Esophagus muscularis mucosa (tissue), 4 donors: ENCODE measurements at regions not wholly inside any gene's neighbourhood (a gene's known extent, or its start where the extent isn't known, plus 50 kb on each side); places are given as distances from the start of the nearest gene placed in this dataset.

Experiments
- DNase-seq: peaks from one replicate; pipeline ENCODE4 v3.0.0-alpha.2; 2017; ENCODE audit errors: extremely low spot score
- H3K27ac ChIP-seq, 4 donors: fragments of 200-600 bp; sonication (generic); replicated peaks in 1 of 4; 1 replicate in 3 of 4; 2 replicates in 1 of 4; pipeline ENCODE4 v1.5.1; 2016 to 2019; ENCODE audit warnings: mild to moderate bottlenecking in 1 of 4
- H3K27me3 ChIP-seq, 4 donors: fragments of 200-600 bp; sonication (generic); one replicate each; pipeline versions ENCODE4 v1.5.1 to v1.6.0; 2016 to 2019
- H3K36me3 ChIP-seq, 4 donors: fragments of 200-600 bp; sonication (generic); one replicate each; pipeline ENCODE4 v1.5.1; 2016 to 2019
- H3K4me1 ChIP-seq, 4 donors: fragments of 200-600 bp; sonication (generic); one replicate each; pipeline ENCODE4 v1.5.1; 2016 to 2019
- H3K4me3 ChIP-seq, 4 donors: fragments of 200-600 bp; sonication (generic); 1 replicate in 2 of 4; 2 replicates in 2 of 4; pipeline ENCODE4 v1.5.1; 2016 to 2019; ENCODE audit warnings: mild to moderate bottlenecking in 4 of 4, moderate library complexity in 1 of 4
- H3K9me3 ChIP-seq, 4 donors: fragments of 200-600 bp; sonication (generic); 1 replicate in 3 of 4; 2 replicates in 1 of 4; pipeline ENCODE4 v1.5.1; 2016 to 2019
- EP300 ChIP-seq: sonication (generic); formaldehyde crosslinking; IDR thresholded peaks from one replicate; pipeline ENCODE4 v1.6.1; 2017; ENCODE audit warnings: antibody characterized with exemption
- POLR2A ChIP-seq: fragments of 450-650 bp; IDR thresholded peaks from one replicate; pipeline ENCODE4 v1.6.1; 2017; ENCODE audit warnings: antibody characterized with exemption, moderate library complexity, mild to moderate bottlenecking, low read depth
- POLR2AphosphoS5 ChIP-seq, 2 donors: sonication (generic); formaldehyde crosslinking; IDR thresholded peaks; one replicate each; pipeline ENCODE4 v1.6.1; 2017; ENCODE audit warnings: antibody characterized with exemption in 2 of 2
- WGBS: methylation state at CpG from one replicate; pipeline ENCODE4 v1.1.5; 2018; 5-methylcytosine and 5-hydroxymethylcytosine counted together
- intact Hi-C: fragments of 100-400 bp; cut with DNase I; formaldehyde crosslinking; loops from one replicate; pipeline ENCODE4 v1.15.1; 2023
- TF ChIP-seq, protein P1 (sequence below), 3 experiments: fragments of 200-600 bp in 2 of 3; fragments of 450-650 bp in 1 of 3; sonication (generic) in 2 of 3; IDR thresholded peaks; one replicate each; pipeline ENCODE4 v1.5.1; 2017 to 2019; ENCODE audit warnings: antibody characterized with exemption in 3 of 3, mild to moderate bottlenecking in 2 of 3, moderate library complexity in 1 of 3

DNA sequence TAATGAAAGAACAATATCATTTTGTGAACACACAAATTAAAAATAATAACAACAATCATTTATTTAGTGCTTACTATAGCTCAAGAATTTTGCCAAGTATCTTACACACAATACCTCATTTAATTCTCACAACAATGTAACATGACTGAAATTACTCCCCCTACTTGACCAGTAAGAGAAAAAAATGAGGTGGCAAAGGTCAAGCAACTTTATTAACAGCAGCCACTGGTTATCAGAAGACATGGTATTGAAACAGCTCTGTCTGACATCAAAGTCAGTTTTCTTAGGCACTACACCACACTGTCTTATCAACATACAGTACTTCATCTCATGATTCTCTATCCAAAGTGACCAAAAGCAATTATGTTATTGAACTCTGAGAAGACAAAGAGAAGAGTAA is 389.4 kb downstream of the ZEB2 start:
- TF ChIP-seq POLR2A: no peak
- TF ChIP-seq, protein P1, sequence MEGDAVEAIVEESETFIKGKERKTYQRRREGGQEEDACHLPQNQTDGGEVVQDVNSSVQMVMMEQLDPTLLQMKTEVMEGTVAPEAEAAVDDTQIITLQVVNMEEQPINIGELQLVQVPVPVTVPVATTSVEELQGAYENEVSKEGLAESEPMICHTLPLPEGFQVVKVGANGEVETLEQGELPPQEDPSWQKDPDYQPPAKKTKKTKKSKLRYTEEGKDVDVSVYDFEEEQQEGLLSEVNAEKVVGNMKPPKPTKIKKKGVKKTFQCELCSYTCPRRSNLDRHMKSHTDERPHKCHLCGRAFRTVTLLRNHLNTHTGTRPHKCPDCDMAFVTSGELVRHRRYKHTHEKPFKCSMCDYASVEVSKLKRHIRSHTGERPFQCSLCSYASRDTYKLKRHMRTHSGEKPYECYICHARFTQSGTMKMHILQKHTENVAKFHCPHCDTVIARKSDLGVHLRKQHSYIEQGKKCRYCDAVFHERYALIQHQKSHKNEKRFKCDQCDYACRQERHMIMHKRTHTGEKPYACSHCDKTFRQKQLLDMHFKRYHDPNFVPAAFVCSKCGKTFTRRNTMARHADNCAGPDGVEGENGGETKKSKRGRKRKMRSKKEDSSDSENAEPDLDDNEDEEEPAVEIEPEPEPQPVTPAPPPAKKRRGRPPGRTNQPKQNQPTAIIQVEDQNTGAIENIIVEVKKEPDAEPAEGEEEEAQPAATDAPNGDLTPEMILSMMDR (IDR thresholded peaks at IDR 0.05): no peak
- no peak for TF ChIP-seq POLR2AphosphoS5 (IDR thresholded peaks at IDR 0.05)
- TF ChIP-seq EP300: no peak
- Histone ChIP-seq H3K27me3 (no peaks in the 10 kb centered on the region), H3K4me1 (no peaks in the 10 kb centered on the region), H3K27ac (no peak overlapping the region), H3K9me3 (no peaks in the 10 kb centered on the region), H3K36me3 (no peaks in the 10 kb centered on the region), H3K4me3 (no peak overlapping the region)
- no peak for DNase-seq
- intact Hi-C loops: no loop called here

DNA sequence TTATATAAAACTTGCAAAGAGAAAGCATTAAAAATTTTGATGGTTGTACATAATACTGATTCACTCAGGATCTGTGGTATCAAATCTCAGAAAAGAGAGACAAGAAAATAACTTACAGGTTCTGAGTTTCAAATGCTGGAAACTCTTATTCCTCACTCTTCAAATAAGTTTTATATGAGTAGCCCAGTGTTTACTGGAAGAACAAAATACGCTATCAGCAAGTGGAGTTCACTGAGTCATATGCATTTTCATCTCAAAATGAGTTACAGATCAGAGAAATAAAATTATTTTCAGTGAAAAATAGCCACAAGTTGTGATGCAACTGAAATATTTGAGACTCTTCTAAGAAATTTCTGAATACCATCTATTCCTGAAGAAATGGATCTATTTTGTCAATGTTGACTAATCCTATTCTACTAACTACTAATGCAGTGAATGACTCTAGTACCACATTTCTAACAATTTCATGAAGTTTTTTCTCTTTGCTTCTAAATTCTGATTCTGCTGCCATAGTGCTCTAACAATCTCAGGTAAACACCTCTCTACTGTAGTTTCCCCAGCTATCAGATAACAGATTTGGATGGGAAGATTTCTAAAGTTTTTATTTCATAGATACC is 391.7 kb downstream of the ZEB2 start:
- no peaks in the 10 kb centered on the region for H3K27me3 ChIP-seq
- H3K4me3 ChIP-seq: no peak overlapping the region
- WGBS: 93% methylated on average over 1 of the region's 1 CpG
- no peak for DNase-seq
- TF ChIP-seq POLR2AphosphoS5 (IDR thresholded peaks at IDR 0.05): no peak
- no peak for TF ChIP-seq EP300
- TF ChIP-seq, protein P1 (IDR thresholded peaks at IDR 0.05): no peak
- no peak for TF ChIP-seq POLR2A
- H3K27ac ChIP-seq: no peak overlapping the region
- H3K36me3 ChIP-seq: no peaks in the 10 kb centered on the region
- H3K9me3 ChIP-seq: no peaks in the 10 kb centered on the region
- H3K4me1 ChIP-seq: no peaks in the 10 kb centered on the region
- intact Hi-C loops: no loop called here

DNA sequence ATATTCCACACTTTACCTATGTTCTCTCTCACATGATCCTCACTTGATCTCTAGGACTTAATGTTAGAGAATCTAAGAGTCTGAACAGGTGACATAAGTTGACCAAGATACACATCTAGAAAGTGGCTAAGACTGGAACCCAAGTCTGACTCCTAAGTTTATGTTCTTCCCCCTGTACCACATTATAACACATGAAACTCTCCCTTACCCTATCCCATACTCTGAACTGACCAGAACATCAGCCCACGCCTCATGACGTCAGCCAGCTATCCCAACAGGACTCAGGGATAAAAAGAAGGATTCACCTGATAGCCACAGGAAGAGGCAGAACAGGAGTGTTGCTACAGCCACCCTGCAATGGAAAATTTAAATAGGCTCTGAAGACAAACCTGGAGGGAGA is 392.2 kb downstream of the ZEB2 start:
- no peak overlapping the region for H3K27ac ChIP-seq
- DNase-seq: no peak
- TF ChIP-seq EP300 (no peak), POLR2A (no peak), POLR2AphosphoS5 (IDR thresholded peaks at IDR 0.05) (no peak)
- TF ChIP-seq, protein P1 (IDR thresholded peaks at IDR 0.05): no peak
- H3K4me3 ChIP-seq: no peak overlapping the region
- H3K4me1 ChIP-seq: no peaks in the 10 kb centered on the region
- whole genome bisulfite sequencing: 97% methylated on average over 2 of the region's 2 CpGs
- H3K9me3 ChIP-seq: no peaks in the 10 kb centered on the region
- intact Hi-C loops: no loop called here
- H3K36me3 ChIP-seq: no peaks in the 10 kb centered on the region
- no peaks in the 10 kb centered on the region for H3K27me3 ChIP-seq

DNA sequence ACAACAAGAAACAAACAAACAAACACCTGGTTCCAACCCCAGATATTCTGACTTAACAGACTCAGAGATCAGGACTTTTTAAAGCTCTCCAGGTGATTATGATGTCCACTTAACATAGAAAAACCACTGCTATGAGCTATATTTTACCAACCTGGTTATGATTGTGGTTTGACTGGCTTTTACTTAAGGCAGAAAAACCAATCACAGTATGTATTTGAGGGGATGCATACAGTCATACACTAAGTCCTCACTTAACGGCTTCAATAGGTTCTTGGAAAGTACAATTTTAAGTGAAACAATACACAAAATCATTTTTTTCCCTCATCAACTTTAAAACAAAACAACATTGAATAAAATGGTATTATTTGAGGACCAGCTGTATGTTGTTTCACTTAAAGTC is 393.6 kb downstream of the ZEB2 start:
- intact Hi-C loops: no loop called here
- Histone ChIP-seq H3K27me3 (no peaks in the 10 kb centered on the region), H3K4me1 (no peaks in the 10 kb centered on the region), H3K27ac (no peak overlapping the region), H3K4me3 (no peak overlapping the region), H3K9me3 (no peaks in the 10 kb centered on the region), H3K36me3 (no peaks in the 10 kb centered on the region)
- DNase-seq: no peak
- 88% methylated on average over 1 of the region's 1 CpG for whole genome bisulfite sequencing
- TF ChIP-seq EP300 (no peak), POLR2AphosphoS5 (IDR thresholded peaks at IDR 0.05) (no peak), POLR2A (no peak)
- TF ChIP-seq, protein P1 (IDR thresholded peaks at IDR 0.05): no peak

DNA sequence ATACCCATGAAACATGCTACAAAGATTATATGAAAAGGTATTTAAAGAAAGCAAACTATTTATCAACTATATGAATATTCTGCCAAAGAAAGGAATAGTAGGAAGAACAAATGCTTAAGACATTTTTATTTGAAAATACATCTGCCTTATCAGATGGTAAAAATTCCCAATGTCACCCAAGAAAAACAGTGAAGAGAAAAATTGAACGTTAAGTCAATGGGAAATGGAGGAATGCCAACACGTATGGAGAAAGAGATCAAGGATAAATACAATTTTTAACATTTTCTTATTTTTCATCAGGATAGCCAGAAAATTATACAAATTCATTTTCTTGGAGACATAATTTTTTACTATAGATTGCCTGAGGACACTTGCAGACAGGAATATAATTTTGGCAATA is 394.2 kb downstream of the ZEB2 start:
- H3K4me3 ChIP-seq: no peak overlapping the region
- H3K27me3 ChIP-seq: no peaks in the 10 kb centered on the region
- 76% methylated on average over 2 of the region's 2 CpGs for WGBS
- H3K9me3 ChIP-seq: no peaks in the 10 kb centered on the region
- no peak for DNase-seq
- TF ChIP-seq EP300 (no peak), POLR2AphosphoS5 (IDR thresholded peaks at IDR 0.05) (no peak), POLR2A (no peak)
- TF ChIP-seq, protein P1 (IDR thresholded peaks at IDR 0.05): no peak
- no peak overlapping the region for H3K27ac ChIP-seq
- intact Hi-C loops: no loop called here
- no peaks in the 10 kb centered on the region for H3K36me3 ChIP-seq
- no peaks in the 10 kb centered on the region for H3K4me1 ChIP-seq
